Femur (tissue), 1 donor: ENCODE measurements at regions not wholly inside any gene's neighbourhood (a gene's known extent, or its start where the extent isn't known, plus 50 kb on each side); places are given as distances from the start of the nearest gene placed in this dataset.
"Not testable (repeated sequence)": the region's sequence is repeated elsewhere in the genome, so short reads cannot be mapped to it uniquely, and the experiment has no call there.

Source experiments
- DNase-seq: peaks from one replicate; pipeline ENCODE4 v3.0.0-alpha.2; 2017

GRCh38 chr17:70599945-70600344 is 430.6 kb downstream of the KCNJ2 start:
- DNase-seq = not testable (repeated sequence)

- DNase-seq = no peak
Observed at GRCh38 chr17:70603226-70603625, 433.9 kb downstream of the KCNJ2 start.

- DNase-seq = no peak
Observed at GRCh38 chr17:70604854-70605253, 435.5 kb downstream of the KCNJ2 start.

GRCh38 chr17:70606086-70606485 is 436.8 kb downstream of the KCNJ2 start:
- no peak for DNase-seq

GRCh38 chr17:70608193-70608592 is 438.9 kb downstream of the KCNJ2 start:
- DNase-seq = no peak

GRCh38 chr17:70608957-70609356 is 439.6 kb downstream of the KCNJ2 start:
- DNase-seq = no peak

GRCh38 chr17:70609566-70609965 is 440.2 kb downstream of the KCNJ2 start:
- no peak for DNase-seq

GRCh38 chr17:70610161-70610560 is 440.8 kb downstream of the KCNJ2 start:
- no peak for DNase-seq

GRCh38 chr17:70613681-70614080 is 444.3 kb downstream of the KCNJ2 start:
- DNase-seq = no peak

GRCh38 chr17:70615831-70616230 is 446.5 kb downstream of the KCNJ2 start:
- DNase-seq = no peak

- no peak for DNase-seq
Observed at GRCh38 chr17:70618641-70619040, 449.3 kb downstream of the KCNJ2 start.

GRCh38 chr17:70621566-70621965 is 452.2 kb downstream of the KCNJ2 start:
- DNase-seq = peak; percentile 78

- DNase-seq = peak; percentile 43
Observed at GRCh38 chr17:70622368-70623260, 453.3 kb downstream of the KCNJ2 start.

GRCh38 chr17:70624211-70624610 is 454.9 kb downstream of the KCNJ2 start:
- DNase-seq = no peak

GRCh38 chr17:70629902-70630301 is 460.6 kb downstream of the KCNJ2 start:
- DNase-seq = no peak

- DNase-seq = no peak
Observed at GRCh38 chr17:70636517-70637133, 467.3 kb downstream of the KCNJ2 start.

- no peak for DNase-seq
Observed at GRCh38 chr17:70642059-70642458, 472.7 kb downstream of the KCNJ2 start.

- DNase-seq = no peak
Observed at GRCh38 chr17:70644096-70644495, 474.8 kb downstream of the KCNJ2 start.

GRCh38 chr17:70646673-70647072 is 477.3 kb downstream of the KCNJ2 start:
- no peak for DNase-seq

- DNase-seq = no peak
Observed at GRCh38 chr17:70648166-70648565, 478.8 kb downstream of the KCNJ2 start.

GRCh38 chr17:70653850-70654249 is 484.5 kb downstream of the KCNJ2 start:
- DNase-seq = no peak

GRCh38 chr17:70654706-70655105 is 485.4 kb downstream of the KCNJ2 start:
- DNase-seq = peak; percentile 42

- DNase-seq = no peak
Observed at GRCh38 chr17:70655176-70655958, 486.0 kb downstream of the KCNJ2 start.

GRCh38 chr17:70658317-70658716 is 489.0 kb downstream of the KCNJ2 start:
- no peak for DNase-seq
